ENCODE measurements at regions not wholly inside any gene's neighbourhood (a gene's known extent, or its start where the extent isn't known, plus 50 kb on each side); places are given as distances from the start of the nearest gene placed in this dataset.

GRCh38 chr6:62516291-62517141 is 230.5 kb upstream of the KHDRBS2 start:
- DNase-seq (ENCODE audit: low read depth): no peak
- H3K4me3 ChIP-seq (ENCODE audit: low read depth, low read length): no peak overlapping the region
- TF ChIP-seq CTCF (IDR thresholded peaks at IDR 0.05; ENCODE audit: insufficient read depth, low read depth, low read length, missing control alignments): no peak

- TF ChIP-seq CTCF (IDR thresholded peaks at IDR 0.05; ENCODE audit: insufficient read depth, low read depth, low read length, missing control alignments): no peak
- no peak overlapping the region for H3K4me3 ChIP-seq (ENCODE audit: low read depth, low read length)
- no peak for DNase-seq (ENCODE audit: low read depth)
Observed at GRCh38 chr6:62492192-62492822, 206.3 kb upstream of the KHDRBS2 start.

GRCh38 chr6:62480544-62480943 is 194.5 kb upstream of the KHDRBS2 start:
- TF ChIP-seq CTCF (IDR thresholded peaks at IDR 0.05; ENCODE audit: insufficient read depth, low read depth, low read length, missing control alignments): no peak
- H3K4me3 ChIP-seq (ENCODE audit: low read depth, low read length): no peak overlapping the region
- DNase-seq (ENCODE audit: low read depth): no peak

GRCh38 chr6:62479697-62480220 is 193.7 kb upstream of the KHDRBS2 start:
- H3K4me3 ChIP-seq (ENCODE audit: low read depth, low read length): no peak overlapping the region
- TF ChIP-seq CTCF (IDR thresholded peaks at IDR 0.05; ENCODE audit: insufficient read depth, low read depth, low read length, missing control alignments): no peak
- DNase-seq (ENCODE audit: low read depth): no peak

- no peak for TF ChIP-seq CTCF (IDR thresholded peaks at IDR 0.05; ENCODE audit: insufficient read depth, low read depth, low read length, missing control alignments)
- no peak overlapping the region for H3K4me3 ChIP-seq (ENCODE audit: low read depth, low read length)
- DNase-seq (ENCODE audit: low read depth): no peak
Observed at GRCh38 chr6:62474793-62475192, 188.8 kb upstream of the KHDRBS2 start.

- no peak for DNase-seq (ENCODE audit: low read depth)
- no peak for TF ChIP-seq CTCF (IDR thresholded peaks at IDR 0.05; ENCODE audit: insufficient read depth, low read depth, low read length, missing control alignments)
- no peak overlapping the region for H3K4me3 ChIP-seq (ENCODE audit: low read depth, low read length)
Observed at GRCh38 chr6:62466607-62467006, 180.6 kb upstream of the KHDRBS2 start.
